ENCODE measurements at regions not wholly inside any gene's neighbourhood (a gene's known extent, or its start where the extent isn't known, plus 50 kb on each side); places are given as distances from the start of the nearest gene placed in this dataset.
"Not testable (repeated sequence)": the region's sequence is repeated elsewhere in the genome, so short reads cannot be mapped to it uniquely, and the experiment has no call there.

GRCh38 chr2:90077948-90078347 is 1386.5 kb downstream of the RPIA start:
- Histone ChIP-seq H3K27ac (peak overlapping the region; percentile 63; the same call in 1 of the 2 replicates), H3K4me3 (IDR thresholded peaks at IDR 0.05; ENCODE audit: insufficient read depth, low read depth, low read length) (no peak overlapping the region), H4K20me1 (ENCODE audit: insufficient read depth) (no peaks in the 10 kb centered on the region), H3K9ac (no peak overlapping the region), H3K36me3 (ENCODE audit: insufficient read depth) (no peaks in the 10 kb centered on the region), H3K27me3 (ENCODE audit: insufficient read depth, low read depth) (no peaks in the 10 kb centered on the region), H3K4me1 (ENCODE audit: low read depth, poor library complexity, severe bottlenecking) (peaks cover 64% of the 10 kb centered on the region), H3K4me2 (peak overlapping the region; percentile 65), H3K79me2 (ENCODE audit: insufficient read depth, low read depth) (no peaks in the 10 kb centered on the region), H2AFZ (ENCODE audit: low read depth) (no peak overlapping the region; the same call in 1 of the 2 replicates)
- TF ChIP-seq, protein P1, sequence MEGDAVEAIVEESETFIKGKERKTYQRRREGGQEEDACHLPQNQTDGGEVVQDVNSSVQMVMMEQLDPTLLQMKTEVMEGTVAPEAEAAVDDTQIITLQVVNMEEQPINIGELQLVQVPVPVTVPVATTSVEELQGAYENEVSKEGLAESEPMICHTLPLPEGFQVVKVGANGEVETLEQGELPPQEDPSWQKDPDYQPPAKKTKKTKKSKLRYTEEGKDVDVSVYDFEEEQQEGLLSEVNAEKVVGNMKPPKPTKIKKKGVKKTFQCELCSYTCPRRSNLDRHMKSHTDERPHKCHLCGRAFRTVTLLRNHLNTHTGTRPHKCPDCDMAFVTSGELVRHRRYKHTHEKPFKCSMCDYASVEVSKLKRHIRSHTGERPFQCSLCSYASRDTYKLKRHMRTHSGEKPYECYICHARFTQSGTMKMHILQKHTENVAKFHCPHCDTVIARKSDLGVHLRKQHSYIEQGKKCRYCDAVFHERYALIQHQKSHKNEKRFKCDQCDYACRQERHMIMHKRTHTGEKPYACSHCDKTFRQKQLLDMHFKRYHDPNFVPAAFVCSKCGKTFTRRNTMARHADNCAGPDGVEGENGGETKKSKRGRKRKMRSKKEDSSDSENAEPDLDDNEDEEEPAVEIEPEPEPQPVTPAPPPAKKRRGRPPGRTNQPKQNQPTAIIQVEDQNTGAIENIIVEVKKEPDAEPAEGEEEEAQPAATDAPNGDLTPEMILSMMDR (conservative IDR thresholded peaks at IDR 0.05; ENCODE audit: low read depth, low read length), result no peak

- Histone ChIP-seq H3K27ac (peak overlapping the region; percentile 63), H3K36me3 (ENCODE audit: insufficient read depth) (no peaks in the 10 kb centered on the region), H3K4me3 (IDR thresholded peaks at IDR 0.05; ENCODE audit: insufficient read depth, low read depth, low read length) (no peak overlapping the region), H2AFZ (ENCODE audit: low read depth) (peak overlapping the region; percentile 7; the same call in 1 of the 2 replicates), H3K4me2 (peak overlapping the region; percentile 65), H3K79me2 (ENCODE audit: insufficient read depth, low read depth) (no peaks in the 10 kb centered on the region), H3K9ac (no peak overlapping the region; the same call in 1 of the 2 replicates), H3K4me1 (ENCODE audit: low read depth, poor library complexity, severe bottlenecking) (peaks cover 64% of the 10 kb centered on the region), H4K20me1 (ENCODE audit: insufficient read depth) (no peaks in the 10 kb centered on the region), H3K27me3 (ENCODE audit: insufficient read depth, low read depth) (no peaks in the 10 kb centered on the region)
- TF ChIP-seq, protein P1 (conservative IDR thresholded peaks at IDR 0.05; ENCODE audit: low read depth, low read length), result no peak
These were observed 1387.9 kb downstream of the RPIA start for GRCh38 chr2:90079374-90079773.

DNA sequence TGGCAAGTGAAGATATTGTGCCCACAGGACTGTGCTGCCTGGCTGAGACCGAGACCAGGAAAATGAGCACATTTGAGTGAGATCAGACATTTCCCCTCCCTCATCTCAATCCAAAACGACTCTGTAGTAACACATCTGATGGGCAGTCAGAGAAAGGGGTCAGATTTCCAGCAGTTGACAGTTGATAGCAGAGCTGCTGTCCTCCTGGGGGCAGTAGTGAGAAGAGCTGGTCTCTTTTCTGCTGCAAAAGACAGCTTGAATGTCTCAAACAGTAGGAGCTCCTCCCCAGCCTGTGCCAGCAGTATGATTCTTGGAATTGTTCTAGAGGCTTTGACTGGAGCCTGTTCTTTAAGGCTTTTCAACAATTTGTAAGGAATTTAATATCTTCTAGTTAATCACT is 1396.3 kb downstream of the RPIA start:
- H4K20me1 ChIP-seq (ENCODE audit: insufficient read depth); H3K9ac ChIP-seq; H3K36me3 ChIP-seq (ENCODE audit: insufficient read depth); H2AFZ ChIP-seq (ENCODE audit: low read depth); H3K4me3 ChIP-seq (IDR thresholded peaks at IDR 0.05; ENCODE audit: insufficient read depth, low read depth, low read length); H3K27ac ChIP-seq; H3K27me3 ChIP-seq (ENCODE audit: insufficient read depth, low read depth); H3K79me2 ChIP-seq (ENCODE audit: insufficient read depth, low read depth); H3K4me1 ChIP-seq (ENCODE audit: low read depth, poor library complexity, severe bottlenecking); H3K4me2 ChIP-seq: not testable (repeated sequence)
- TF ChIP-seq, protein P1 (conservative IDR thresholded peaks at IDR 0.05; ENCODE audit: low read depth, low read length), result peak; percentile 43

GRCh38 chr2:90093571-90094270 is 1402.2 kb downstream of the RPIA start:
- not testable (repeated sequence) for H3K36me3 ChIP-seq (ENCODE audit: insufficient read depth); H3K27me3 ChIP-seq (ENCODE audit: insufficient read depth, low read depth); H2AFZ ChIP-seq (ENCODE audit: low read depth); H3K4me1 ChIP-seq (ENCODE audit: low read depth, poor library complexity, severe bottlenecking); H3K27ac ChIP-seq; H3K4me2 ChIP-seq; H3K4me3 ChIP-seq (IDR thresholded peaks at IDR 0.05; ENCODE audit: insufficient read depth, low read depth, low read length); H4K20me1 ChIP-seq (ENCODE audit: insufficient read depth); H3K79me2 ChIP-seq (ENCODE audit: insufficient read depth, low read depth); H3K9ac ChIP-seq

DNA sequence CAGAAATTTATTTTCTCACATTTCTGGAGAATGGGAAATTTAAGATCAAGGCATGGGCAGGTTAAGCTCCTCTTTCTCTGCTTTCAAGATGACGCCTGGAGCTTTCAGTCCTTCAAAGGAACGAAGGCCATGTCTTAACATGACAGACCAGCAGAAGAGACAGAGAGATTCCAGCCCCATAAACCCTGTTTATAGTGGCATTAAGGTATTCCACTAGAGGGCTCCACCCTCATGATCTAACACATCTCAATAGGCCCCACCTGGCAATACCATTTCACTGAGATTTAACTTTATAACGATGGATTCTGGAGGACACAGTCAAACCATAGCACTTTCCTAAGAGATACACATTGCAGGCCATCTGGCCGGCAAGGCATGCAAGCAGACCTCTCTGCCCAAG is 1406.1 kb downstream of the RPIA start:
- not testable (repeated sequence) for H3K27me3 ChIP-seq (ENCODE audit: insufficient read depth, low read depth); H3K4me1 ChIP-seq (ENCODE audit: low read depth, poor library complexity, severe bottlenecking); H3K9ac ChIP-seq; H2AFZ ChIP-seq (ENCODE audit: low read depth); H3K4me2 ChIP-seq; H3K4me3 ChIP-seq (IDR thresholded peaks at IDR 0.05; ENCODE audit: insufficient read depth, low read depth, low read length); H3K79me2 ChIP-seq (ENCODE audit: insufficient read depth, low read depth); H3K36me3 ChIP-seq (ENCODE audit: insufficient read depth); H4K20me1 ChIP-seq (ENCODE audit: insufficient read depth); H3K27ac ChIP-seq

GRCh38 chr2:90105142-90105541 is 1413.7 kb downstream of the RPIA start:
- H3K27ac ChIP-seq; H3K79me2 ChIP-seq (ENCODE audit: insufficient read depth, low read depth); H3K4me2 ChIP-seq; H3K4me3 ChIP-seq (IDR thresholded peaks at IDR 0.05; ENCODE audit: insufficient read depth, low read depth, low read length); H4K20me1 ChIP-seq (ENCODE audit: insufficient read depth); H3K9ac ChIP-seq; H3K4me1 ChIP-seq (ENCODE audit: low read depth, poor library complexity, severe bottlenecking); H3K27me3 ChIP-seq (ENCODE audit: insufficient read depth, low read depth); H2AFZ ChIP-seq (ENCODE audit: low read depth); H3K36me3 ChIP-seq (ENCODE audit: insufficient read depth): not testable (repeated sequence)

- not testable (repeated sequence) for H2AFZ ChIP-seq (ENCODE audit: low read depth); H3K4me3 ChIP-seq (IDR thresholded peaks at IDR 0.05; ENCODE audit: insufficient read depth, low read depth, low read length); H3K36me3 ChIP-seq (ENCODE audit: insufficient read depth); H3K4me2 ChIP-seq; H4K20me1 ChIP-seq (ENCODE audit: insufficient read depth); H3K4me1 ChIP-seq (ENCODE audit: low read depth, poor library complexity, severe bottlenecking); H3K27ac ChIP-seq; H3K27me3 ChIP-seq (ENCODE audit: insufficient read depth, low read depth); H3K9ac ChIP-seq; H3K79me2 ChIP-seq (ENCODE audit: insufficient read depth, low read depth)
These were observed 1431.9 kb downstream of the RPIA start for GRCh38 chr2:90123409-90123808.

- not testable (repeated sequence) for H3K9ac ChIP-seq; H3K4me3 ChIP-seq (IDR thresholded peaks at IDR 0.05; ENCODE audit: insufficient read depth, low read depth, low read length); H2AFZ ChIP-seq (ENCODE audit: low read depth); H3K27ac ChIP-seq; H3K27me3 ChIP-seq (ENCODE audit: insufficient read depth, low read depth); H3K4me1 ChIP-seq (ENCODE audit: low read depth, poor library complexity, severe bottlenecking); H3K4me2 ChIP-seq; H3K79me2 ChIP-seq (ENCODE audit: insufficient read depth, low read depth); H3K36me3 ChIP-seq (ENCODE audit: insufficient read depth); H4K20me1 ChIP-seq (ENCODE audit: insufficient read depth)
These were observed 1447.6 kb downstream of the RPIA start for GRCh38 chr2:90139046-90139445.
